Kidney epithelial cell (primary cell): ENCODE measurements at regions not wholly inside any gene's neighbourhood (a gene's known extent, or its start where the extent isn't known, plus 50 kb on each side); places are given as distances from the start of the nearest gene placed in this dataset.

Experiments used
- DNase-seq: peaks from one replicate; pipeline ENCODE4 v3.0.0-alpha.2; 2010; ENCODE audit warnings: low read depth
- H3K27me3 ChIP-seq: 2 replicates; pipeline ENCODE4 v1.6.0; 2011; ENCODE audit warnings: low read length; ENCODE audit not compliant: control insufficient read depth, insufficient read depth
- H3K36me3 ChIP-seq: 2 replicates; pipeline ENCODE4 v1.5.1; 2011; ENCODE audit warnings: low read length; ENCODE audit not compliant: control insufficient read depth, insufficient read depth
- H3K4me3 ChIP-seq: 2 replicates; pipeline ENCODE4 v1.5.1; 2011; ENCODE audit warnings: low read depth, mild to moderate bottlenecking, control low read depth, low read length
- CTCF ChIP-seq: IDR thresholded peaks from 2 replicates; pipeline ENCODE4 v1.5.1; 2011; ENCODE audit warnings: mild to moderate bottlenecking, moderate library complexity, low read length, control low read depth, inconsistent platforms; ENCODE audit not compliant: insufficient read depth, poor library complexity, severe bottlenecking

- Histone ChIP-seq H3K27me3 (no peaks in the 10 kb centered on the region), H3K36me3 (no peaks in the 10 kb centered on the region), H3K4me3 (no peak overlapping the region)
- DNase-seq, result no peak
- TF ChIP-seq CTCF, result no peak
Measured at GRCh38 chr1:181425566-181425965, 57.8 kb upstream of the CACNA1E start.

GRCh38 chr1:181429462-181429861 lies 53.9 kb upstream of the CACNA1E start:
- Histone ChIP-seq H3K27me3 (no peaks in the 10 kb centered on the region), H3K36me3 (no peaks in the 10 kb centered on the region), H3K4me3 (no peak overlapping the region)
- no peak for TF ChIP-seq CTCF
- no peak for DNase-seq

GRCh38 chr1:181430015-181430885 lies 53.1 kb upstream of the CACNA1E start:
- no peak for DNase-seq
- H3K36me3 ChIP-seq, result no peaks in the 10 kb centered on the region
- H3K4me3 ChIP-seq, result no peak overlapping the region
- TF ChIP-seq CTCF, result no peak
- H3K27me3 ChIP-seq, result no peaks in the 10 kb centered on the region
